HG02938 (cell line): ENCODE measurements at regions not wholly inside any gene's neighbourhood (a gene's known extent, or its start where the extent isn't known, plus 50 kb on each side); places are given as distances from the start of the nearest gene placed in this dataset.

Source experiments
- ATAC-seq: cut with Tn5 transposase; IDR thresholded peaks from one replicate; pipeline ENCODE4 v1.9.1; 2021; ENCODE audit warnings: mild to moderate bottlenecking, moderate library complexity; ENCODE audit not compliant: unreplicated experiment

GRCh38 chr15:46595016-46595415, 960.2 kb downstream of the SQOR start:
- no peak for ATAC-seq

GRCh38 chr15:46607077-46607476, 972.2 kb downstream of the SQOR start:
- no peak for ATAC-seq

DNA sequence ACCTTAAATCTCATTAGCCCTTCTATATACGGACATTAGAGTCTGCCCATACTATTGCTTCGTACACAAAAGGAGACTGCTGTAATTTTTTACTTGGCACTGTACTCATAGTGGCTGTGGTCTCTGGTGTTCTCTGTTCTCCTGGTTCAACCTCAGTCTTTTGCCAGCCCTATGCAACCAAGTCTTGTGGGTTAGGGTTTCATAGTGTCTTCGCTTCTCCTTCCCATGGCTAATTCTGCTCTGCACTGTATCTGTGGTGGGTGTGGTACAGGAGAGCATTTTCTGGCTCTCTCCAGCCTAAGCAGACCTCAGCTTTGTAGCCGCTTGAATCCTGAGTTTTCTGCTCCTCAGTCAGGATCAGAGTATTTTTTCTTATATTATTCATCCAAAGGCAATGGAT, 981.2 kb downstream of the SQOR start:
- no peak for ATAC-seq

DNA sequence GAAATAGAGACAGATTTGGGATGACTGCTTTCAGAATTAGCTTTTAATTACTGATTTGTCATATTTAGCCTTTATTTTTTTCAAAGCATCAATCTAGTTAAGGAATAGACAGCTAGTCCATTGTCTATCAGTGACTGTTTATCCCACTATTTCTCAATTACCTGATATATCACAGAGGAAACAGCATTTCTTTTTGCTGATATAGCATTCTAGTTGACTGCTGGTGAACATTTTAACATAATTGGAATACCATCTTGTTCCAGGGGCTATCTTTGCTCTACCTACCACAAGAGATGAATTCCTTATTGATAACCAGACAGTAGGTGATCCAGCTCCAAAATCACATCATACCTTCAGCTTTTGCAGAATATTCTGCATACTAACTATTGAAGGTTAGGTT, 982.7 kb downstream of the SQOR start:
- ATAC-seq: no peak

- ATAC-seq: no peak
Measured at GRCh38 chr15:46618984-46619383, 984.2 kb downstream of the SQOR start.

DNA sequence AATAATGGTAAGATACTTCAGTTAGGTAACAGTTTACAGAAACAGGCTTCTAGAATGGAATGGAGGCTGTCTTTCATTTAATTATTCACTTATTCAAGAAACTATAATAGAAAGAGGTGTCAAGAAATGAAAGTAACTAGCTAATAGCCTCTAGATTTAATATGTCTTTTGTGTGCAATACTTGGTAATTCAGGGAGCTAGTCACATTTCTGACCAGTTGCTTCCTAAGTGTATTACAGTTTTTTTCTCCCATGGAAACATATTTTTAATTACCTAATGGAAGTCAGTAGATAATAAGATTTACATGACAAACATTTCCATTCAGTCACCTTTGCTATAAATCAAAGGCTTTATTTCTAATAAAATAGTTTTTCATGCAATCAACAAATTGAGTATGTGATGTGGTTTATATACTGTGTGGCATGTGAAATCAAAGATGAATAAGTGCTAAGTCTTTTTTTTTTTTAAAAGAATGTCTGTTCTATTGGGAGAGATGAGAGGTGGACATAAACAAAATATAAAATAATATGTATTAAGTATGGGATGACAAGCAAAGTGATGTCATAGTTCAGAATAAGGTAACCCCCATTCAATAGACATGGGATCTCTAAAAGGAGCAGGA, 985.7 kb downstream of the SQOR start:
- ATAC-seq: no peak

GRCh38 chr15:46622851-46623250, 988.0 kb downstream of the SQOR start:
- no peak for ATAC-seq

GRCh38 chr15:46636206-46636605, 1001.4 kb downstream of the SQOR start:
- no peak for ATAC-seq

DNA sequence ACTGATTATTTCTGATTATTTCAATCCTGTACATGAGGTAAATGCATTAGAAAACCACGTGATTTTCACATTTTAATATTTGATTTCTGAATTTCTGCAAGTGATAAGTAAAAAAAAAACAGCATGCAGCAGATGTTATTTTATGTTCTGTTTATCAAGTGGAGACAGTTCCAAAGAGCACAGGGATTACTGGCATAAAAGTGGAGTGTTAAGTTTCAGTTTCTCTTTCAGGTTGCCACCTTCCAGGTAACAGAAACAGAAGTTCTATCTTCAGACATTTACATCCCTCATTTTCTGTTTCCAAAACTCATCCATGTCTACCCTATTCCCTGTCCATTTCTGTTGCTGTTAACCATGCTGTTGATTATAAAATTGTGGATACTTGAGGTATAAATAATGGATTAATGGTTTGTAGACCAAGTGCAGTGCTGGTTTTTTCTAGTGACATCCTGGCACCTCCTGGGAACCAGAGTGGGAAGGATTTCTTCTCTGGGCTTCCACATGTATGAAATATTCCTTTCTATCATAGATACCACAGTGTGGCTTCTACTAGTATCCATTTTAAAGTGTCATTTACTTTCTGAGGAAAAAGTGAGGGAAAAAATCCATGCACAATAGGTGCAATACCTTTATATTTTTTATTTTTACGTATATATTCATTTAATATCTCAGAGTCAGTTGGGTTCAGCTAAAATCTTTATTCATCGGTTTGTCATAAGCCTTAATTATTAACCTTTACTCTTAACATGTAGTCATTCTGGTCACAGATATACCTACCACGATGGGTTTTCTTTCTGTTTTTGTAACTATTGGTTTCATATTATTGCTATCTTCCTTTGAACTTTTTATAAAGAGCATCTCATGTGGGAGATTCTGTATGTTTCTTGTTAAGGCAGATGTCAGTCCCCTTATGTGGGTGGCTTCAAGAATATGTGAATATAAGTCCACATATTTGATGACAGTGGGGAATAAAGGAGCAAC, 1010.0 kb downstream of the SQOR start:
- no peak for ATAC-seq

- no peak for ATAC-seq
Measured at GRCh38 chr15:46646490-46646889, 1011.7 kb downstream of the SQOR start.

GRCh38 chr15:46647046-46647445, 1012.2 kb downstream of the SQOR start:
- no peak for ATAC-seq

GRCh38 chr15:46652266-46652665, 1017.4 kb downstream of the SQOR start:
- no peak for ATAC-seq

DNA sequence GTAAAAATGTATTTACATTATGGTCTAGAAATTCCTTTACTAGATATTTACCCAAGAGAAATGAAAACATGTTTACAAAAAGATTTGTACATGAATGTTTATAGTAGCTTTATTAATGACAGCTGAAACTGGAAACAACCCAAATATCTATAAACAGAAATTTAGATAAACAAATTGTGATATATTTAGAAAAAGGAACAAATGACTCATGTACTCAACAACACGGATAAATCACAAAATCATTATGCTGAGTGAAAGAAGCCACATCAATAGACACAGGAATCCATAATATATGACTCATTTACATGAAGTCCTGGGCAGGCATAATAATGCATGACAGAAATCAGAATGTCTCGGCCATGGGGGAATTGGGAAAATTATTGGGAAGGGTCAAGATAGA, 1020.2 kb downstream of the SQOR start:
- ATAC-seq: no peak

DNA sequence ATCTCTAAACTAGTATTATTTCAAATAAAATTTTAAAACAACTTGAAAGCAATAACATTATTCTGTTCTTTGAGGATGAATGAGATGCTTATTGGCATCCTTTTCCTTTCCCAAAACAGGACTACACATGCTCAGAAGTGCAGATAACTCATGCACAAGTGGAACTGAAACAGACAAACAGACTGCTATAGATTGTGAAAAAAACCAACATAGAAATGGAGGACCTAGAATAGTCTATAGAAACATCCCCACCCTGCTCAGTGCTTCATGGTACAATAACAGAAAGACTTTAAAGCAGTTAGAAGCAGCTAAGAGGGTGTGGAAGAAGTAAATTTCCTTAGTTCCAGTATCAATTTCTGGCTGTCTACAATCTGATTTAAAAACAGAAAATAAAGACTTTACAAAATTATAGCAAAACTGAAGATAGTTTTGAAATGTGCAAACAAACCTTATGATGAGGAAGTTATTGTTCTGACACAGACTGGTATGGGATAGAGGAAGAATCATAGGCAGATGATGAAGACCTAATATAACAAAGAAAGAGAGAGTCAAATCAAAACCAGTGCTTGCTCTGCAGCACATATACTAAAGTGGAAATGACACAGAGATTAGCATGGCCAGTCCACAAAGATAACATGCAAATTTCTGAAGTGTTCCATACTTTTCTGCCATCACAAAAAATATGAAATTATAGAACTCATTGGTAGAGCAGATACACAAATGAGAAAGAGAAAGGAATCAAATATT, 1025.4 kb downstream of the SQOR start:
- no peak for ATAC-seq

GRCh38 chr15:46670258-46670657, 1035.4 kb downstream of the SQOR start:
- no peak for ATAC-seq

DNA sequence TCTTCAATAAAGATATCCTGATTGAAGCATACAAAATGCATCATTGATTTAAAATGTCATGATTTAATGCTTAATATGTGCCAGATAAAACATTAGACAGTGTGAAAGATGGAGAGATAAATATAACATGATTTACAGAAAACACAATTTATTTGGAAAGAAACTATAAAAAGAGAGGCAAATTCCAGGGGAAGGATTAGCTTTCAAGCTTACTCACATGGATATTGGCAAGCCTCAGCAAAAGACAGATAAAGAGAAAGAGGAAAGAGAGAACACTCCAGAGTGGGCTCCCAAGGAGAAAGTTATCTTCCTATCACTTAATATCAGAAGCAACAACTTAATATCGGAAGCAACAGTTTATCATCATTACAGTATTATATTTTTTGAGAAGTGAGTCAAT, 1036.5 kb downstream of the SQOR start:
- ATAC-seq: no peak

DNA sequence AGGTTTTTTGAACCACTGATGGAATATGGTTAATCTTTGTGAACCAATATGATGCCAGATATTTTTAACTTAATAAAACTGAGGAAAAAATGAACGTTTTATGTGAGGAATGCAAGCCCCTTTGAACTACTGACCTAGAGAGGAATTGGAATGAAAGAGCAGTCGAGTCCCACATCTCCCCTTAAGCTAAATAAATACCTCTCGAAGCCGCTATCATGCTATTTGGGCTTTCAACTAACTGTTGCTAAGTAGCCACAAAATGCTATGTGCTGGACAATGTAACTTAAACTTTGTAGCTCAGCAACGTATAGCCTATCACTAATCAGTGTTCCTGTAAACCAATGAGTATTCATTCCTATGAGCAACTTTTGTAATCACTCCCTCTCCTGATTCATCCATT, 1037.2 kb downstream of the SQOR start:
- ATAC-seq: no peak

- no peak for ATAC-seq
Measured at GRCh38 chr15:46676233-46677206, 1040.8 kb upstream of the SEMA6D start.

GRCh38 chr15:46677491-46677890, 1039.8 kb upstream of the SEMA6D start:
- no peak for ATAC-seq

GRCh38 chr15:46681901-46682300, 1035.4 kb upstream of the SEMA6D start:
- ATAC-seq: no peak
